Testis (tissue), 2 donors: ENCODE measurements at regions not wholly inside any gene's neighbourhood (a gene's known extent, or its start where the extent isn't known, plus 50 kb on each side); places are given as distances from the start of the nearest gene placed in this dataset.

Source experiments
- CTCF ChIP-seq, 3 experiments: fragments of 450-650 bp in 2 of 3; fragments of 200-600 bp in 1 of 3; sonication (generic) in 1 of 3; IDR thresholded peaks; one replicate each; pipeline ENCODE4 v1.5.1; 2016 to 2019; ENCODE audit warnings: antibody characterized with exemption in 3 of 3, mild to moderate bottlenecking in 2 of 3, moderate library complexity in 1 of 3
- POLR2A ChIP-seq: fragments of 450-650 bp; IDR thresholded peaks from one replicate; pipeline ENCODE4 v1.6.1; 2017; ENCODE audit warnings: antibody characterized with exemption, mild to moderate bottlenecking, moderate library complexity

GRCh38 chr19:56894626-56895025, 54.1 kb upstream of the PEG3 start:
- TF ChIP-seq POLR2A (no peak), CTCF (IDR thresholded peaks at IDR 0.05) (no peak)
